ENCODE measurements at regions not wholly inside any gene's neighbourhood (a gene's known extent, or its start where the extent isn't known, plus 50 kb on each side); places are given as distances from the start of the nearest gene placed in this dataset.

DNA sequence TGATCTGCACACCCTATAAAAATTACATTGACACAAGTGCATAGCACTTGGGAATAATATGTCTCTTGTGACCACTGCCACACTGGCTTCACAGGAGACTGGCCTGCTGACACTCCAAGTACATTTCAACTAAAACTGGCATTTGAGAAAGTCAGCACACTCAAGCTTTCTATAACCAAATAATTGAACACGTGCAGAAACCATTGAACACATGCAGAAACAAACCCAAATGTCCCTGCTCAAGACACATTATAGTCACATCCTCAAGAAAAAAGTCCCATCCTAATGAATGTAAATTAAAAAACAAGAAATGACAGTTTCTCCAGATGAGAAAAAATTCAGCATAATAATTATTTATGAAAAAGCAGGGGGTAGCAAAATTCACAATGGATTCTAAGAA lies 1859.1 kb upstream of the PCDH20 start:
- no peaks in the 10 kb centered on the region for H3K27me3 Mint-ChIP-seq (ENCODE audit: low read depth)
- H4K91ac ChIP-seq (ENCODE audit: insufficient read length, low read depth, low read length), result no peak overlapping the region

More for the DNA sequence above, 1859.1 kb upstream of the PCDH20 start:
- Histone ChIP-seq H3K23me2 (ENCODE audit: insufficient read length, low read depth, low read length, poor library complexity, severe bottlenecking) (no peaks in the 10 kb centered on the region), H2BK5ac (ENCODE audit: insufficient read length, low read length) (no peak overlapping the region), H3K4ac (ENCODE audit: low read depth, low read length) (no peak overlapping the region), H4K8ac (replicated peaks; ENCODE audit: insufficient read length, low read depth, low read length) (no peak overlapping the region), H3K27me3 (ENCODE audit: insufficient read depth, low read length) (no peaks in the 10 kb centered on the region), H4K5ac (ENCODE audit: insufficient read length, low read depth, low read length) (no peak overlapping the region), H2AK5ac (ENCODE audit: insufficient read length, low read length) (no peak overlapping the region), H2BK20ac (ENCODE audit: low read depth, low read length, poor library complexity, severe bottlenecking) (no peak overlapping the region), H3K18ac (ENCODE audit: insufficient read length, low read depth, low read length) (no peak overlapping the region), H2AFZ (ENCODE audit: low read length) (no peak overlapping the region), H4K20me1 (ENCODE audit: control insufficient read depth, insufficient read depth, insufficient read length) (no peaks in the 10 kb centered on the region), H3K4me2 (ENCODE audit: insufficient read depth, insufficient read length, low read length) (no peak overlapping the region), H2BK15ac (ENCODE audit: low read depth, low read length) (no peak overlapping the region), H3K9ac (ENCODE audit: extremely low read depth, insufficient read length, low read length) (no peak overlapping the region), H3K4me1 (ENCODE audit: insufficient read depth, low read length) (no peaks in the 10 kb centered on the region), H2BK12ac (ENCODE audit: insufficient read length, low read depth, low read length) (no peak overlapping the region), H3K14ac (ENCODE audit: insufficient read depth, low read length) (no peak overlapping the region), H3K79me1 (ENCODE audit: insufficient read depth, low read depth, low read length, poor library complexity, severe bottlenecking) (no peaks in the 10 kb centered on the region), H3T11ph (ENCODE audit: low read length) (no peak overlapping the region), H3K27ac (ENCODE audit: insufficient read length, low read depth, low read length) (no peak overlapping the region), H2BK120ac (ENCODE audit: low read depth, low read length, poor library complexity, severe bottlenecking) (no peak overlapping the region), H3K23ac (ENCODE audit: insufficient read length, low read depth, low read length) (no peak overlapping the region), H3K56ac (ENCODE audit: insufficient read length, low read depth, low read length) (no peak overlapping the region), H3K79me2 (ENCODE audit: insufficient read depth, low read length) (no peaks in the 10 kb centered on the region), H3K9me3 (ENCODE audit: control insufficient read depth, low read depth, low read length) (no peaks in the 10 kb centered on the region)
- WGBS (ENCODE audit: extremely low coverage, insufficient read length, low lambda C conversion rate), result no CpG with 5 or more reads among the region's 1 CpG
- Mint-ChIP-seq H3K4me1 (no peaks in the 10 kb centered on the region), H3K9me3 (peaks cover 0 to 4% of the 10 kb centered on the region in 2 experiments; a peak in 3 of 5 replicates), H3K4me3 (no peak overlapping the region), H3K27ac (no peak overlapping the region), H3K36me3 (ENCODE audit: insufficient read depth in 1 of 3, low read depth in 3 of 3) (no peaks in the 10 kb centered on the region; a peak in 1 of 7 replicates)
- no peak for DNase-seq
- TF ChIP-seq, protein P1, sequence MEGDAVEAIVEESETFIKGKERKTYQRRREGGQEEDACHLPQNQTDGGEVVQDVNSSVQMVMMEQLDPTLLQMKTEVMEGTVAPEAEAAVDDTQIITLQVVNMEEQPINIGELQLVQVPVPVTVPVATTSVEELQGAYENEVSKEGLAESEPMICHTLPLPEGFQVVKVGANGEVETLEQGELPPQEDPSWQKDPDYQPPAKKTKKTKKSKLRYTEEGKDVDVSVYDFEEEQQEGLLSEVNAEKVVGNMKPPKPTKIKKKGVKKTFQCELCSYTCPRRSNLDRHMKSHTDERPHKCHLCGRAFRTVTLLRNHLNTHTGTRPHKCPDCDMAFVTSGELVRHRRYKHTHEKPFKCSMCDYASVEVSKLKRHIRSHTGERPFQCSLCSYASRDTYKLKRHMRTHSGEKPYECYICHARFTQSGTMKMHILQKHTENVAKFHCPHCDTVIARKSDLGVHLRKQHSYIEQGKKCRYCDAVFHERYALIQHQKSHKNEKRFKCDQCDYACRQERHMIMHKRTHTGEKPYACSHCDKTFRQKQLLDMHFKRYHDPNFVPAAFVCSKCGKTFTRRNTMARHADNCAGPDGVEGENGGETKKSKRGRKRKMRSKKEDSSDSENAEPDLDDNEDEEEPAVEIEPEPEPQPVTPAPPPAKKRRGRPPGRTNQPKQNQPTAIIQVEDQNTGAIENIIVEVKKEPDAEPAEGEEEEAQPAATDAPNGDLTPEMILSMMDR (conservative IDR thresholded peaks at IDR 0.05), result no peak
